Osteocyte (in vitro differentiated cells): ENCODE measurements at regions not wholly inside any gene's neighbourhood (a gene's known extent, or its start where the extent isn't known, plus 50 kb on each side); places are given as distances from the start of the nearest gene placed in this dataset.

Source experiments
- DNase-seq: peaks from one replicate; pipeline ENCODE4 v3.0.0; 2021; ENCODE audit warnings: mixed read lengths; ENCODE audit not compliant: unreplicated experiment; ENCODE audit errors: extremely low spot score
- H3K27ac Mint-ChIP-seq: one replicate; pipeline ENCODE4 v1.8.0; 2021; ENCODE audit warnings: mild to moderate bottlenecking, mixed read lengths; ENCODE audit not compliant: unreplicated experiment
- H3K27me3 Mint-ChIP-seq: one replicate; pipeline ENCODE4 v1.8.0; 2021; ENCODE audit warnings: mixed read lengths; ENCODE audit not compliant: unreplicated experiment
- H3K36me3 Mint-ChIP-seq: one replicate; pipeline ENCODE4 v1.8.0; 2021; ENCODE audit warnings: mixed read lengths; ENCODE audit not compliant: unreplicated experiment
- H3K4me1 Mint-ChIP-seq: one replicate; pipeline ENCODE4 v1.8.0; 2021; ENCODE audit warnings: mixed read lengths; ENCODE audit not compliant: unreplicated experiment
- H3K4me3 Mint-ChIP-seq: one replicate; pipeline ENCODE4 v1.8.0; 2021; ENCODE audit warnings: mild to moderate bottlenecking, moderate library complexity, mixed read lengths; ENCODE audit not compliant: unreplicated experiment
- H3K9me3 Mint-ChIP-seq: one replicate; pipeline ENCODE4 v1.8.0; 2021; ENCODE audit warnings: mixed read lengths; ENCODE audit not compliant: unreplicated experiment
- TF ChIP-seq, protein P1 (sequence below): fragments of 200-600 bp; sonication (generic); IDR thresholded peaks from 2 replicates; pipeline ENCODE4 v1.5.0; 2021; ENCODE audit warnings: antibody characterized with exemption, mild to moderate bottlenecking, moderate library complexity

DNA sequence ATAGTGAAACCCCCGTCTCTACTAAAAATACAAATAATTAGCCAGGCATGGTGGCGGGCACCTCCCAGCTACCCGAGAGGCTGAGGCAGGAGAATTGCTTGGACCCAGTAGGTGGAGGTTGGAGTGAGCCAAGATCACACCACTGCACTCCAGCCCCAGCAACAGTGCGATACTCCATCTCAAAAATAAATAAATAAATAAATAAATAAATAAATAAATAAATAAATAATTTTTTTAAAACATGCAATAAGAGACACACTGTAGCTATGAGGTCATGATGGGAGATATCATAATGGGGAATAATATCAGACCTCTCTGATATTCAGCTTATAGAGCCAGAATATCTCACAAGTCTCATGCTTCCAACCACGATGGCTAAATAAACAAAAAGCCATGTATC lies 82.3 kb downstream of the CD24 start:
- DNase-seq = no peak
- H3K4me3 Mint-ChIP-seq = no peak overlapping the region
- H3K27me3 Mint-ChIP-seq = peaks cover 9% of the 10 kb centered on the region
- H3K4me1 Mint-ChIP-seq = no peaks in the 10 kb centered on the region
- no peaks in the 10 kb centered on the region for H3K9me3 Mint-ChIP-seq
- H3K27ac Mint-ChIP-seq = no peak overlapping the region
- TF ChIP-seq, protein P1, sequence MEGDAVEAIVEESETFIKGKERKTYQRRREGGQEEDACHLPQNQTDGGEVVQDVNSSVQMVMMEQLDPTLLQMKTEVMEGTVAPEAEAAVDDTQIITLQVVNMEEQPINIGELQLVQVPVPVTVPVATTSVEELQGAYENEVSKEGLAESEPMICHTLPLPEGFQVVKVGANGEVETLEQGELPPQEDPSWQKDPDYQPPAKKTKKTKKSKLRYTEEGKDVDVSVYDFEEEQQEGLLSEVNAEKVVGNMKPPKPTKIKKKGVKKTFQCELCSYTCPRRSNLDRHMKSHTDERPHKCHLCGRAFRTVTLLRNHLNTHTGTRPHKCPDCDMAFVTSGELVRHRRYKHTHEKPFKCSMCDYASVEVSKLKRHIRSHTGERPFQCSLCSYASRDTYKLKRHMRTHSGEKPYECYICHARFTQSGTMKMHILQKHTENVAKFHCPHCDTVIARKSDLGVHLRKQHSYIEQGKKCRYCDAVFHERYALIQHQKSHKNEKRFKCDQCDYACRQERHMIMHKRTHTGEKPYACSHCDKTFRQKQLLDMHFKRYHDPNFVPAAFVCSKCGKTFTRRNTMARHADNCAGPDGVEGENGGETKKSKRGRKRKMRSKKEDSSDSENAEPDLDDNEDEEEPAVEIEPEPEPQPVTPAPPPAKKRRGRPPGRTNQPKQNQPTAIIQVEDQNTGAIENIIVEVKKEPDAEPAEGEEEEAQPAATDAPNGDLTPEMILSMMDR = no peak
- H3K36me3 Mint-ChIP-seq = no peaks in the 10 kb centered on the region

DNA sequence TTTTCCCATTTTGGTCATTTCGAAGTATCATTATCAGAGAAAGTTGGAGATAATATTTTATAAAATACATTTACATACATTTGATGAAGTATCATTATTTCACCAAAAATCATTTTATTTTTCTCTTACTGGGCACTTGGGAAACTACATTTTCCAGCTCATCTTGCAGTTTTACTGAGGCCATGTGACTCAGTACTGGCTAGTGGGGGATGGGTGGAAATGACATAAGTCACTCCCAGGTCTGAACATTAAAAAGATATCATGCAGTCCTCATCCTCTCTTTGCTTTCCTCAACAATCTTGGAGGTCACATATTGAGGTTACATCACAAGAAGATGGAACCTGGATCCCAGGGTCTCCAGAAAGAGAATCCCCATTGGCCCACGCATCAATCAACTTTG lies 84.1 kb downstream of the CD24 start:
- no peak overlapping the region for H3K4me3 Mint-ChIP-seq

DNA sequence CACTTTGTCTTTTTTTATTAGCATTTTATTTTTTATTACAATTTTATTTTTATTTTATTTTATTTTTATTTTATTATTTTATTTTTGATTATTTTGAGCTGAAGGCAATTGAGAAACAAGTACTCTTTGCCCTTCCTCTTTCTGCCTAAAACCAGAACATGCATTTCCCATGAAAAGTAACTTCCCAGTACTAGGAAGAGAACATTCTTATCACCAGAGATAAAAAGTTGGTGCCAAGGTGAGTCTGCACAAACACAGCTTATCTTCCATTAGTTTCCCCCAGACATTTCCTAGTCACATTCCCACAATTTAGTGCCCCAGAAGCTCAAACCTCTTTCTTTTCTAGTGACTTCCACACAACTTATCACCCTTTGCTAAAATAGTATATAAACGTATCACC lies 84.8 kb downstream of the CD24 start:
- H3K27ac Mint-ChIP-seq = no peak overlapping the region
- H3K4me3 Mint-ChIP-seq = no peak overlapping the region
- TF ChIP-seq, protein P1 = no peak
- H3K27me3 Mint-ChIP-seq = peaks cover 9% of the 10 kb centered on the region
- no peaks in the 10 kb centered on the region for H3K36me3 Mint-ChIP-seq
- no peaks in the 10 kb centered on the region for H3K9me3 Mint-ChIP-seq
- DNase-seq = no peak
- H3K4me1 Mint-ChIP-seq = no peaks in the 10 kb centered on the region

More for the DNA sequence above, 84.1 kb downstream of the CD24 start:
- Mint-ChIP-seq H3K4me1 (no peaks in the 10 kb centered on the region), H3K27me3 (peaks cover 9% of the 10 kb centered on the region), H3K9me3 (no peaks in the 10 kb centered on the region), H3K27ac (no peak overlapping the region), H3K36me3 (no peaks in the 10 kb centered on the region)
- no peak for DNase-seq
- TF ChIP-seq, protein P1 = no peak

DNA sequence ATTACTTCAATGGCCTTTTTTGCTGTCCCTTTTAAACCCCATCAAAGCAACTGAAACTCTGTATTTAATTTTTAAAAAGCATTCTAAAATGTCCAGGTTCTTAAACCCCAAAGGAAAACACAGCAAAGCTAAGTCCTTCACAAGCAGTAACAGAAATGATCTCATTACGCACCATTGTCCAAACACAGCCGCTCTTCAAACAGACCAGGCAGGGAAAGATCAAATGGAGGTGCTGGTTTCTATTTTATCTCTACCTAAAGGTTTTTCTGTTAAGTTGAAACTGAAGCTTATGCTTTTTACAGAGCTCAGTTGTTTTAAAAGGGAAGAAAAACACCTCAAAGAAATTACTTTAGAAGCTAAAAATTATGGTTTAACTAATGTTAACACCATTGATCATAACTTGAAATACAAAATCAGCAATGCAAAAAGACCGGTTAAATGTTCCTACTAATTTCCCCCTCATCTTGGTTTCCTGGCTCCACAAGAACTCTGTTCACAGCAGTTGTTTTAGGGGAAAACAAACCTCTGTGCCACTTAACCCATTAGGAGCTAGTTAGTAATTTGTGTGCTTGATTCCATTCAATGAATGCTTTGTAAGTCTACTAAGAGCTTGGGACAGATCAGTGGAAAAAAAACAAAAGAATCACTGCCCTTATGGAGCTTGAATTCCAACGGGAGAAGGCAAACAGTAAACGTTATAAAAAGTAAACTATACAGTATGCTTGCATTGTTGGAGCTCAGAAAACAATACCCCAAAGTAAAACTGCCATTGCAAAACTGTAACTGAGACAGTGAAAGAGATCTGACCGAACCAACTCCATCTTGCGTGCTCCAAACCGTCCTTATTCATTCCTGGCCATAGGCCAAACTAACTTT lies 87.4 kb downstream of the CD24 start:
- no peaks in the 10 kb centered on the region for H3K4me1 Mint-ChIP-seq
- no peaks in the 10 kb centered on the region for H3K36me3 Mint-ChIP-seq
- H3K9me3 Mint-ChIP-seq = no peaks in the 10 kb centered on the region
- TF ChIP-seq, protein P1 = no peak
- H3K27me3 Mint-ChIP-seq = no peaks in the 10 kb centered on the region
- no peak overlapping the region for H3K27ac Mint-ChIP-seq
- H3K4me3 Mint-ChIP-seq = no peak overlapping the region
- DNase-seq = no peak

DNA sequence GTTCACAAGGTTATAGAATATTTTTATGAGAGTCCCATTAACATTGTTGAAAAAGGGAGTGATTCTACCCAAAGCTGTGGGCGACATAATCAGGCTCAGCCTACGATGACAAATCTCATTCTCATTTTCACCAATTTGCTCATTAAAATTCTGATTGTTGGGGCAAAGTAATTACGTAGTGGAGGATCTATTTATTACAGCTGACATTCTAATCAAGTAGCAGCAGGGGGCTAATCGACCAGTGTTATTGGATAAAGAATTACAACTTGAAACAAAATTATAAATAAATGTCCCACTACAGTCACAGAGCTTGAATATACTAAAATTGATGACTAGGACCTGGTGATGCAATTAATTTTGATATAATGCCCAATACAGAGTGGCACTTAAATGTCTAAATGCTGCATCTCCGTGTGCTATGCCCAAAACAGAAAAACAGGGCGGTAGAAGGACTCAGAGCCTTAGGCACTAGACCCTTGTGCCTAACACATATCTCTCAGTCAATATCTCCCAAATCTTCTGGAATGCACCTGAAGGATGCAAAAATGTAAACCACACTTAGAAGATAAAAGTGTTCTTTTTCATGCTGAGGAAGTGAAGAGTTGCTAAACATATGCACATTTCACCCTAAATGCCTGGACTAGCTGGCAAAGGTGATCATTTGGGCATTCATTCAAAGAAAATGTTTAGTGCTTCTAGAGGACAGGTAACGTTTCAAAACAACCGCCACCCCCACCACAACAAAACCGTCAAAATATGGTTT lies 88.3 kb downstream of the CD24 start:
- Mint-ChIP-seq H3K27ac (no peak overlapping the region), H3K27me3 (no peaks in the 10 kb centered on the region), H3K9me3 (no peaks in the 10 kb centered on the region), H3K4me1 (no peaks in the 10 kb centered on the region), H3K36me3 (no peaks in the 10 kb centered on the region), H3K4me3 (no peak overlapping the region)
- TF ChIP-seq, protein P1 = no peak
- DNase-seq = no peak
